Adrenal gland (tissue), 9 donors: ENCODE measurements at regions not wholly inside any gene's neighbourhood (a gene's known extent, or its start where the extent isn't known, plus 50 kb on each side); places are given as distances from the start of the nearest gene placed in this dataset.

Experiments
- DNase-seq, 7 donors: peaks; one replicate each; pipeline ENCODE4 v3.0.0-alpha.2; 2019 to 2020
- H3K27ac ChIP-seq, 5 donors: fragments of 200-600 bp; sonication (generic) in 4 of 5; 1 replicate in 3 of 5; 2 replicates in 2 of 5; pipeline versions ENCODE4 v1.5.1 to v1.8.0; 2016 to 2020; ENCODE audit warnings: mild to moderate bottlenecking in 1 of 5
- H3K27me3 ChIP-seq: fragments of 200-600 bp; 2 replicates; pipeline ENCODE4 v1.8.0; 2021
- H3K36me3 ChIP-seq, 2 donors: fragments of 200-600 bp; replicated peaks in 1 of 2; 1 replicate in 1 of 2; 2 replicates in 1 of 2; pipeline versions ENCODE4 v1.5.1 to v1.8.0; 2018 to 2022
- H3K4me1 ChIP-seq, 2 donors: fragments of 200-600 bp; replicated peaks in 1 of 2; 1 replicate in 1 of 2; 2 replicates in 1 of 2; pipeline versions ENCODE4 v1.5.1 to v1.8.0; 2018 to 2021
- H3K4me3 ChIP-seq, 4 donors: fragments of 200-600 bp; sonication (generic) in 3 of 4; one replicate each; pipeline ENCODE4 v1.5.1; 2016 to 2018
- H3K9me3 ChIP-seq, 3 donors: fragments of 200-600 bp; sonication (generic) in 1 of 3; replicated peaks in 1 of 3; 1 replicate in 2 of 3; 2 replicates in 1 of 3; pipeline versions ENCODE4 v1.5.1 to v1.8.0; 2016 to 2021
- POLR2A ChIP-seq, 2 donors: fragments of 450-650 bp; IDR thresholded peaks; one replicate each; pipeline ENCODE4 v1.6.1; 2017; ENCODE audit warnings: antibody characterized with exemption in 2 of 2, mild to moderate bottlenecking in 2 of 2, moderate library complexity in 1 of 2
- WGBS, 4 donors: extraction: QIAGEN DNeasy Blood & Tissue Kit in 2 of 4; methylation state at CpG; one replicate each; pipeline versions ENCODE4 v1.1.5 to v1.1.7; 2013 to 2017; 5-methylcytosine and 5-hydroxymethylcytosine counted together
- intact Hi-C, 2 donors: fragments of 100-400 bp; cut with DNase I; formaldehyde crosslinking; loops; one replicate each; pipeline versions ENCODE4 v1.14.1 to v1.15.0; 2022 to 2023
- TF ChIP-seq, protein P1 (sequence below), 6 experiments: fragments of 450-650 bp in 4 of 6; fragments of 200-600 bp in 2 of 6; sonication (generic) in 1 of 6; IDR thresholded peaks; 1 replicate in 5 of 6; 2 replicates in 1 of 6; pipeline versions ENCODE4 v1.5.1 to v1.8.0; 2016 to 2021; ENCODE audit warnings: antibody characterized with exemption in 6 of 6, mild to moderate bottlenecking in 2 of 6, moderate library complexity in 1 of 6
- donor health status: healthy with polysubstance abuse.
- donor health status: Bipolar disorder and iron deficiency.
- donor health status: DM: yes; HTN: yes; CAD: no.
- donor health status: DM: no; HTN: no; CAD: no.
- donor health status: DM: no; HTN: no; CAD: no.

DNA sequence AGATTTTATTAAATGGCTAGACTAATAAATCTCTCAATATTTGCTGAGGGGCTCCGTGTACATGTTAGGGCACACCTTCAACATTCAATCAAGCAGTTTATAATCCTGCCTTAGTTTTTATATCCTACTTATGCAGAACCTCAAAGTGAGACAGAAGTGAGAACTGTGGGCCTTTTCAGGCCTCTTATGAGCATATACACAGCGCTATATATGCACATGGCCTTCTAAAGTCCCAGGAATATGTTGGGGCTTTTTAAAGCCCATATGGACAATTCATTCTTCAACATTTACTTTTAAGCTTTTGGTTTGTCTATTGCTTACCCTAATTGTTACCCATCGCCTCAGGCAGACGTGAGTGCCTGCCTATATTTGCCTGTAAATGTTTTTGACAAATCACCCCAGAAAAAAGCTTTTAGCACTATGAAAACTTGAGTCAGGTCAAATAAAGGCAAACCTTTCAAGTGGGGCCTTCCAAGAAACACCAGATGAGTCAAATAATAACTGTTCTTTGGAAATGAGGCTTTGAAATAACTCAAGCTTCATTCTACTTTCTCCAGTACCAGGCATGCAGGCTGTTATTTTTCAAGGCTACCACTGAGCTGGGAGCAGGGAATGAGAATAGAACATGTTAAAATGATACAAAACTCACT is 58.2 kb downstream of the ESM1 start:
- no peak overlapping the region for H3K4me3 ChIP-seq

DNA sequence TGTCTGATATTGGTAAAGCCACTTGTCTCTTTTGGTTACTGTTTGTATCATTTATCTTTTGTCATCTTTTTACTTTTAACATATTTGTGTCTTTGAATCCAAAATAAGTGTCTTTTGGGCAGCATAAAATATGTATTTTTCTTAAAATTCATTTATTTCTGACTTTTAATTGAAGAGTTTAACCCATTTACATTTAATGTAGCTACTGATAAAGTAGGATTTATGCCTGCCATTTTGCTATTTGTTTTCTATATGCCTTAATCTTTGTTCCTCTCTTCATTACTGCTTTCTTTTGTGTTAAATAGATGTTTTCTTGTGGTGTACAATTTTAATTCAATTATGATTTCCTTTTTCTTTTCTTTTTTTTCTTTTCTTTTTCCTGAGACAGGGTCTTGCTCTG is 60.9 kb downstream of the ESM1 start:
- no peaks in the 10 kb centered on the region for H3K27me3 ChIP-seq
- no peak overlapping the region for H3K4me3 ChIP-seq
- no peak for DNase-seq
- intact Hi-C loops: no loop called here
- H3K4me1 ChIP-seq: no peaks in the 10 kb centered on the region
- no peaks in the 10 kb centered on the region for H3K9me3 ChIP-seq
- no peak overlapping the region for H3K27ac ChIP-seq
- no peaks in the 10 kb centered on the region for H3K36me3 ChIP-seq
- TF ChIP-seq, protein P1, sequence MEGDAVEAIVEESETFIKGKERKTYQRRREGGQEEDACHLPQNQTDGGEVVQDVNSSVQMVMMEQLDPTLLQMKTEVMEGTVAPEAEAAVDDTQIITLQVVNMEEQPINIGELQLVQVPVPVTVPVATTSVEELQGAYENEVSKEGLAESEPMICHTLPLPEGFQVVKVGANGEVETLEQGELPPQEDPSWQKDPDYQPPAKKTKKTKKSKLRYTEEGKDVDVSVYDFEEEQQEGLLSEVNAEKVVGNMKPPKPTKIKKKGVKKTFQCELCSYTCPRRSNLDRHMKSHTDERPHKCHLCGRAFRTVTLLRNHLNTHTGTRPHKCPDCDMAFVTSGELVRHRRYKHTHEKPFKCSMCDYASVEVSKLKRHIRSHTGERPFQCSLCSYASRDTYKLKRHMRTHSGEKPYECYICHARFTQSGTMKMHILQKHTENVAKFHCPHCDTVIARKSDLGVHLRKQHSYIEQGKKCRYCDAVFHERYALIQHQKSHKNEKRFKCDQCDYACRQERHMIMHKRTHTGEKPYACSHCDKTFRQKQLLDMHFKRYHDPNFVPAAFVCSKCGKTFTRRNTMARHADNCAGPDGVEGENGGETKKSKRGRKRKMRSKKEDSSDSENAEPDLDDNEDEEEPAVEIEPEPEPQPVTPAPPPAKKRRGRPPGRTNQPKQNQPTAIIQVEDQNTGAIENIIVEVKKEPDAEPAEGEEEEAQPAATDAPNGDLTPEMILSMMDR (IDR thresholded peaks at IDR 0.05): no peak
- TF ChIP-seq POLR2A (IDR thresholded peaks at IDR 0.05): no peak

More for the DNA sequence above, 58.2 kb downstream of the ESM1 start:
- 60 to 71% (median 63%) methylated on average over 4 of the region's 4 CpGs for WGBS, 4 donors
- no peak overlapping the region for H3K27ac ChIP-seq
- no peaks in the 10 kb centered on the region for H3K36me3 ChIP-seq
- intact Hi-C loops: no loop called here
- H3K9me3 ChIP-seq: no peaks in the 10 kb centered on the region
- DNase-seq: no peak
- no peaks in the 10 kb centered on the region for H3K4me1 ChIP-seq
- no peaks in the 10 kb centered on the region for H3K27me3 ChIP-seq
- TF ChIP-seq POLR2A (IDR thresholded peaks at IDR 0.05): no peak
- TF ChIP-seq, protein P1 (IDR thresholded peaks at IDR 0.05): no peak

DNA sequence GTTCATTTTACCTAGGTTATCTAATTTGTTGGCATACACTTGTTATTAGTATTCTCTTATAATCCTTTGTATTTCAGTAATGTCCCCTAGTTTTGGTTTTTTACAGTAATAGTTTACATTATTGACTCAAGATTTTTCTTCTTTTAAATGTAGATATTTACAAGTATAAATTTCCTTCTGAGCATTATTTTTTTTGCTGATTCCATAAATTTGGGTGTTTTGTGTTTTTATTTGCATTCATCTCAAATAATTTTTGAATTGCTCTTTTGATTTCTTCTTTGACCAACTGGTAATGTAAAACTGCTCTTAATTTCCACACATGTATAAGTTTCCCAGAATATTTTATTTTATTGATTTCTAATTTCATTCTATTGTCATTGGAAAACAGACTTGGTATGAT is 68.1 kb downstream of the ESM1 start:
- no peak for DNase-seq
- no peak for TF ChIP-seq POLR2A (IDR thresholded peaks at IDR 0.05)
- TF ChIP-seq, protein P1 (IDR thresholded peaks at IDR 0.05): no peak
- Histone ChIP-seq H3K36me3 (no peaks in the 10 kb centered on the region), H3K27ac (no peak overlapping the region), H3K4me3 (no peak overlapping the region), H3K4me1 (no peaks in the 10 kb centered on the region), H3K9me3 (no peaks in the 10 kb centered on the region), H3K27me3 (no peaks in the 10 kb centered on the region)
- intact Hi-C loops: no loop called here

DNA sequence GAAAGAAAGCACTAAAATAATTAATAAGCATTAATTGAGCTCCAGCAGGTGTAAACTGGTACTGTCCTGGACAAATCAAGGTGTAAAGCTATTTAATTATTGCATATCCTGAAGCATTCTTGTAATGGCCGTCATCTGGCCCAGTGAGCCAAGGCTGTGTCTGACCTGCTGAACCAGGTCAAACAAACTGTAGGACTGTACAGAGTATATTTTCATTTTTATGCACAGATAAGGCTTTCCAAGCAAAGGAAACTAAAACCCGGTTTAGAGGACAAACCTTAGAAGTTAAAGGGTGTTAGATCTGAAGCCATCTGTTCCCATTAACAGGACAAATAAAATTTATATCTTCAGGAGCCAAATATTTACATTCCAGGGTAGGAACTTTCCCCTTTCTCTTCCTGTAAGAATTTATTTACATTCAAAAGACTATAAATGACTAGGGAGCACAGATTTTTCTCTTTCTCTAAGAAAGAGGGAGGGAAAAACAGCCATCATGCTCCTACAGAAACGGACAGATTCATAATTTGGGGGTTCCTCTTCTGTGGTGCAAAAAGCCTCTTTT is 69.8 kb downstream of the ESM1 start:
- Histone ChIP-seq H3K9me3 (no peaks in the 10 kb centered on the region), H3K4me1 (no peaks in the 10 kb centered on the region), H3K27ac (no peak overlapping the region), H3K36me3 (no peaks in the 10 kb centered on the region), H3K4me3 (no peak overlapping the region), H3K27me3 (no peaks in the 10 kb centered on the region)
- TF ChIP-seq, protein P1 (IDR thresholded peaks at IDR 0.05): no peak
- TF ChIP-seq POLR2A (IDR thresholded peaks at IDR 0.05): no peak
- WGBS, 4 donors: 52 to 64% (median 54%) methylated on average over 3 of the region's 3 CpGs
- DNase-seq: no peak
- intact Hi-C loops: no loop called here
